T-helper 2 cell treated with Interferon-gamma antibody and Interleukin-4, amounts not matched to agents 100 ng/mL and 5 ng/mL, for 36 hours (primary cell): ENCODE measurements at regions not wholly inside any gene's neighbourhood (a gene's known extent, or its start where the extent isn't known, plus 50 kb on each side); places are given as distances from the start of the nearest gene placed in this dataset.

Source experiments
- intact Hi-C: fragments of 100-400 bp; cut with micrococcal nuclease; formaldehyde crosslinking; loops from one replicate; pipeline ENCODE4 v1.15.1; 2023

GRCh38 chr21:18951271-18952038 lies 547.9 kb upstream of the TMPRSS15 start:
- intact Hi-C loops = no loop called here

GRCh38 chr21:18954441-18954844 lies 550.9 kb upstream of the TMPRSS15 start:
- intact Hi-C loops = no loop called here

GRCh38 chr21:18959817-18960216 lies 556.2 kb upstream of the TMPRSS15 start:
- intact Hi-C loops = no loop called here

GRCh38 chr21:18960306-18960705 lies 556.7 kb upstream of the TMPRSS15 start:
- intact Hi-C loops = no loop called here

- intact Hi-C loops = no loop called here
These were observed 566.8 kb upstream of the TMPRSS15 start for GRCh38 chr21:18970416-18970815.

- intact Hi-C loops = no loop called here
These were observed 567.4 kb upstream of the TMPRSS15 start for GRCh38 chr21:18970941-18971340.

GRCh38 chr21:18985584-18985983 lies 582.0 kb upstream of the TMPRSS15 start:
- intact Hi-C loops = no loop called here

GRCh38 chr21:18986197-18986596 lies 582.6 kb upstream of the TMPRSS15 start:
- intact Hi-C loops = no loop called here

GRCh38 chr21:18987520-18988026 lies 584.0 kb upstream of the TMPRSS15 start:
- intact Hi-C loops = no loop called here

GRCh38 chr21:18989953-18990495 lies 586.4 kb upstream of the TMPRSS15 start:
- intact Hi-C loops = no loop called here

GRCh38 chr21:18991846-18992245 lies 588.3 kb upstream of the TMPRSS15 start:
- intact Hi-C loops = no loop called here

- intact Hi-C loops = no loop called here
These were observed 606.7 kb upstream of the TMPRSS15 start for GRCh38 chr21:19010251-19010650.

GRCh38 chr21:19010996-19011395 lies 607.4 kb upstream of the TMPRSS15 start:
- intact Hi-C loops = no loop called here

GRCh38 chr21:19011451-19011850 lies 607.9 kb upstream of the TMPRSS15 start:
- intact Hi-C loops = no loop called here

GRCh38 chr21:19013916-19014315 lies 610.3 kb upstream of the TMPRSS15 start:
- intact Hi-C loops = no loop called here

- intact Hi-C loops = no loop called here
These were observed 614.9 kb upstream of the TMPRSS15 start for GRCh38 chr21:19018529-19018928.

GRCh38 chr21:19022978-19023377 lies 619.4 kb upstream of the TMPRSS15 start:
- intact Hi-C loops = no loop called here

GRCh38 chr21:19026911-19027310 lies 623.3 kb upstream of the TMPRSS15 start:
- intact Hi-C loops = no loop called here

GRCh38 chr21:19029816-19030215 lies 626.2 kb upstream of the TMPRSS15 start:
- intact Hi-C loops = no loop called here

GRCh38 chr21:19031953-19032352 lies 628.4 kb upstream of the TMPRSS15 start:
- intact Hi-C loops = no loop called here

GRCh38 chr21:19034041-19034440 lies 630.5 kb upstream of the TMPRSS15 start:
- intact Hi-C loops = no loop called here

- intact Hi-C loops = no loop called here
These were observed 631.0 kb upstream of the TMPRSS15 start for GRCh38 chr21:19034560-19034959.

GRCh38 chr21:19045876-19046275 lies 642.3 kb upstream of the TMPRSS15 start:
- intact Hi-C loops = no loop called here
